Erythroblast (primary cell): ENCODE measurements at regions not wholly inside any gene's neighbourhood (a gene's known extent, or its start where the extent isn't known, plus 50 kb on each side); places are given as distances from the start of the nearest gene placed in this dataset.

Source experiments
- GATA1 ChIP-seq: IDR thresholded peaks from 2 replicates; pipeline ENCODE4 v1.6.1; 2011; ENCODE audit warnings: low read depth, mild to moderate bottlenecking, control low read depth, low read length, moderate library complexity
- POLR2A ChIP-seq: IDR thresholded peaks from 2 replicates; pipeline ENCODE4 v1.6.1; 2011; ENCODE audit warnings: mild to moderate bottlenecking, low read length

GRCh38 chr7:81025360-81025759 lies 106.5 kb upstream of the SEMA3C start:
- TF ChIP-seq POLR2A, result no peak
- TF ChIP-seq GATA1, result no peak
